DND-41 (cell line): ENCODE measurements at regions not wholly inside any gene's neighbourhood (a gene's known extent, or its start where the extent isn't known, plus 50 kb on each side); places are given as distances from the start of the nearest gene placed in this dataset.

ENCODE experiments used
- EZH2 ChIP-seq: IDR thresholded peaks from 3 replicates; pipeline ENCODE4 v1.6.1; 2012; ENCODE audit warnings: borderline replicate concordance, low read depth, mild to moderate bottlenecking, moderate library complexity, low read length, inconsistent platforms; ENCODE audit not compliant: severe bottlenecking
- TF ChIP-seq, protein P1 (sequence below): IDR thresholded peaks from 2 replicates; pipeline ENCODE4 v1.5.1; 2012; ENCODE audit warnings: borderline replicate concordance, low read length, moderate library complexity, mild to moderate bottlenecking; ENCODE audit not compliant: poor library complexity, severe bottlenecking; ENCODE audit errors: extremely low read depth

DNA sequence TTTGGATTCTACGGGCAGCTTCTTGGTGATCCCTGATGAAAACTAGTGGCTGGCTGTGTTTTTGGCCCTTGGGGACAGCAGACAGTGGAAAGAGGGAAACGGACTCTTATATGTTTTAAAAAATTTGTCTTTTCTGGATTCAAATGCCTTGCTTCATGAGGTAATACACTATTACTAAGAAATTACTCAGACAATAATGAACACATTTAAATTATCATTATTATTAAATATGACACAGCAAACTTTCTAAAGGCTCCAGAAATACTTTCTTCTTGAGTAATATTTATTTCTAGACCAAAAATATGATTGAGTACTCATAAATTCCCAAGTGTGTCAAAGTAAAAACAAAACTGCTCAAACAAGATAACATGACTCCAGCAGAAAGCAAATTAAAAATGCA, 520.7 kb upstream of the AADAT start:
- no peak for TF ChIP-seq EZH2
- TF ChIP-seq, protein P1, sequence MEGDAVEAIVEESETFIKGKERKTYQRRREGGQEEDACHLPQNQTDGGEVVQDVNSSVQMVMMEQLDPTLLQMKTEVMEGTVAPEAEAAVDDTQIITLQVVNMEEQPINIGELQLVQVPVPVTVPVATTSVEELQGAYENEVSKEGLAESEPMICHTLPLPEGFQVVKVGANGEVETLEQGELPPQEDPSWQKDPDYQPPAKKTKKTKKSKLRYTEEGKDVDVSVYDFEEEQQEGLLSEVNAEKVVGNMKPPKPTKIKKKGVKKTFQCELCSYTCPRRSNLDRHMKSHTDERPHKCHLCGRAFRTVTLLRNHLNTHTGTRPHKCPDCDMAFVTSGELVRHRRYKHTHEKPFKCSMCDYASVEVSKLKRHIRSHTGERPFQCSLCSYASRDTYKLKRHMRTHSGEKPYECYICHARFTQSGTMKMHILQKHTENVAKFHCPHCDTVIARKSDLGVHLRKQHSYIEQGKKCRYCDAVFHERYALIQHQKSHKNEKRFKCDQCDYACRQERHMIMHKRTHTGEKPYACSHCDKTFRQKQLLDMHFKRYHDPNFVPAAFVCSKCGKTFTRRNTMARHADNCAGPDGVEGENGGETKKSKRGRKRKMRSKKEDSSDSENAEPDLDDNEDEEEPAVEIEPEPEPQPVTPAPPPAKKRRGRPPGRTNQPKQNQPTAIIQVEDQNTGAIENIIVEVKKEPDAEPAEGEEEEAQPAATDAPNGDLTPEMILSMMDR = no peak
